ENCODE measurements at regions not wholly inside any gene's neighbourhood (a gene's known extent, or its start where the extent isn't known, plus 50 kb on each side); places are given as distances from the start of the nearest gene placed in this dataset.
"Not testable (repeated sequence)": the region's sequence is repeated elsewhere in the genome, so short reads cannot be mapped to it uniquely, and the experiment has no call there.

DNA sequence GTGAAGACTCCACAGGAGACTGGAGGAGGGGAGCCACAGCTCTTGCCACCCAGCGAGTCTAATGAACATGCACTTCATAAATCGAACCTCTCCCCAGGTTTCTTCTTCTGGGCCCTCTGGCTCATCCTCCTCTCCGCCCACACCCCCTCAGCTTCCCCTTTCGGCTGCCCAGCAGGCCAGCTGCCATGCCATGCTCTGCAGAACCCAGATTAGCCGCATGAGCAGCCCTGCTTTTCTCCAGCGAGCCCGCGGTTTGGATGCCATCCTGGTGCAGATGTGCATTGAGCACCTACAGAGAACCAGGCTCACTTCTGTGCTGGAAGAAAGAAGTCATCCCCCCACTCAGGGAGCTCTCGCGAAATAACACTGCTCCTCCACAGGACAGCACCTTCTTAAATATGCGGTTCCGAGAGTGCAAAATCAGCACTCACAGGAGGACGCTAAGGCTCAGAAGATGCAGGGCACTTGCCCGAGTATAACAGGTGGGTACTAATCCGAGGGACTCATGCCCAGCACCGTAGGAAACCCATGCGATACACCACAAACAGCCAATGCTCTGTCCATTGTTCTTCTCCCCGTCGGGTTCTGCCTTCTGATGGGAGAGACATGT is 143.0 kb upstream of the THBS2 start:
- WGBS, result 97% methylated on average over 16 of the region's 19 CpGs
- H3K27ac ChIP-seq (replicated peaks in 1 of 4), result no peak overlapping the region
- no peaks in the 10 kb centered on the region for H3K9me3 ChIP-seq
- H3K4me3 ChIP-seq, result no peak overlapping the region
- peak; percentile 85 for DNase-seq (ENCODE audit: extremely low spot score)
- intact Hi-C loops (cut with DNase I), result no loop called here
- H3K36me3 ChIP-seq, result no peaks in the 10 kb centered on the region
- no peaks in the 10 kb centered on the region for H3K27me3 ChIP-seq
- TF ChIP-seq, protein P1, sequence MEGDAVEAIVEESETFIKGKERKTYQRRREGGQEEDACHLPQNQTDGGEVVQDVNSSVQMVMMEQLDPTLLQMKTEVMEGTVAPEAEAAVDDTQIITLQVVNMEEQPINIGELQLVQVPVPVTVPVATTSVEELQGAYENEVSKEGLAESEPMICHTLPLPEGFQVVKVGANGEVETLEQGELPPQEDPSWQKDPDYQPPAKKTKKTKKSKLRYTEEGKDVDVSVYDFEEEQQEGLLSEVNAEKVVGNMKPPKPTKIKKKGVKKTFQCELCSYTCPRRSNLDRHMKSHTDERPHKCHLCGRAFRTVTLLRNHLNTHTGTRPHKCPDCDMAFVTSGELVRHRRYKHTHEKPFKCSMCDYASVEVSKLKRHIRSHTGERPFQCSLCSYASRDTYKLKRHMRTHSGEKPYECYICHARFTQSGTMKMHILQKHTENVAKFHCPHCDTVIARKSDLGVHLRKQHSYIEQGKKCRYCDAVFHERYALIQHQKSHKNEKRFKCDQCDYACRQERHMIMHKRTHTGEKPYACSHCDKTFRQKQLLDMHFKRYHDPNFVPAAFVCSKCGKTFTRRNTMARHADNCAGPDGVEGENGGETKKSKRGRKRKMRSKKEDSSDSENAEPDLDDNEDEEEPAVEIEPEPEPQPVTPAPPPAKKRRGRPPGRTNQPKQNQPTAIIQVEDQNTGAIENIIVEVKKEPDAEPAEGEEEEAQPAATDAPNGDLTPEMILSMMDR (IDR thresholded peaks at IDR 0.05), result no peak
- TF ChIP-seq POLR2AphosphoS5 (IDR thresholded peaks at IDR 0.05) (no peak), EP300 (IDR thresholded peaks at IDR 0.05) (no peak), POLR2A (IDR thresholded peaks at IDR 0.05; ENCODE audit: low read depth) (no peak)
- no peaks in the 10 kb centered on the region for H3K4me1 ChIP-seq

DNA sequence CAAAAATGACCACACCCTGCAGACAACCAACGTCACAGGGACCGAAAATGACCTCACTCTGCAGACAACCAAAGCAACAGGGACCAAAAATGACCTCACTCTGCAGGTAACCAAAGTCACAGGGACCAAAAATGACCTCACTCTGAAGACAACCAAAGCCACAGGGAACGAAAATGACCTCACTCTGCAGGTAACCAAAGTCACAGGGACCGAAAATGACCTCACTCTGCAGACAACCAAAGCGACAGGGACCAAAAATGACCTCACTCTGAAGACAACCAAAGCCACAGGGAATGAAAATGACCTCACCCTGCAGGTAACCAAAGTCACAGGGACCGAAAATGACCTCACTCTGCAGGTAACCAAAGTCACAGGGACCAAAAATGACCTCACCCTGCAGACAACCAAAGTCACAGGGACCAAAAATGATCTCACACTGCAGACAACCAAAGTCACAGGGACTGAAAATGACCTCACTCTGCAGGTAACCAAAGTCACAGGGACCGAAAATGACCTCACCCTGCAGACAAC is 142.4 kb upstream of the THBS2 start:
- H3K9me3 ChIP-seq; H3K27me3 ChIP-seq; H3K36me3 ChIP-seq; H3K27ac ChIP-seq (replicated peaks in 1 of 4); H3K4me1 ChIP-seq; H3K4me3 ChIP-seq; intact Hi-C loops (cut with DNase I); DNase-seq (ENCODE audit: extremely low spot score): not testable (repeated sequence)
- WGBS, result 81% methylated on average over 6 of the region's 7 CpGs

DNA sequence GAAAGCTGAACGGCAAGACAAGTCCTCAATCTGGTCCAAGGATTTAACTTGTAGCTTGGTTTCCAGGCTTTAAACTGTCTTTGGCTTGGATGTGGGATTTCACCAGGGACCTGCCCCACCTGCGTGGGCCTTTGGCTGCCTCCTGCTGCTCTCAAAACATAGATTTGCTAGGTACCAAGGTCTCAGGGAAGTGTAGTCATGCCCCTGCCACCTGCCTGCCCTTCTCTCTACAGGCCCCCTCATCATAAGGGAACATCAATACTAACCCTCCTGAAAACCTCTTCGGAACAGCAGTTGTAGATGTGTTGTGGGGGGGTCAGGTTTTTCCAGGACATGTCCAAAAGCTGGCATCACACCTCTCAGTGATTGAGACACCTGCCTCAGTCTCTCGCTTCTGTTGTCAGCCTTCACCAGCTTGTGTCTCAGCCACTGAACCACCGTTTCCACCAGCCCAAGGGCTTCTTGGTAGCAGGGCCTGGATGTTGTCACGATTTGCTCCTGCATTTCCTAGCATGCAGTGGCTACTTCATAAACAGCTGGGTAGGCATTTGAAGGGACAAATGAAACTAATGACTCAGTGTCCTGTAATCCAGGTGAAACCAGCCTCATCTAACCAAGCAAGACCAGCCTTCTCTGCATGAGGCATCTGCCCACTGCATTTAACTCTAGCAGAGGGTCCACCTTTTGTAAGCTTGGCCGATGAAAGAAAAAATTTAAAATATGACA is 141.6 kb upstream of the THBS2 start:
- intact Hi-C loops (cut with DNase I), result no loop called here
- Histone ChIP-seq H3K36me3 (no peaks in the 10 kb centered on the region), H3K9me3 (no peaks in the 10 kb centered on the region), H3K27ac (replicated peaks in 1 of 4) (no peak overlapping the region), H3K4me1 (no peaks in the 10 kb centered on the region), H3K4me3 (no peak overlapping the region), H3K27me3 (no peaks in the 10 kb centered on the region)
- WGBS, result 94% methylated on average over 7 of the region's 7 CpGs
- no peak for TF ChIP-seq POLR2A (IDR thresholded peaks at IDR 0.05; ENCODE audit: low read depth)
- no peak for TF ChIP-seq POLR2AphosphoS5 (IDR thresholded peaks at IDR 0.05)
- TF ChIP-seq, protein P1 (IDR thresholded peaks at IDR 0.05), result no peak
- TF ChIP-seq EP300 (IDR thresholded peaks at IDR 0.05), result no peak
- peak; percentile 68 for DNase-seq (ENCODE audit: extremely low spot score)

DNA sequence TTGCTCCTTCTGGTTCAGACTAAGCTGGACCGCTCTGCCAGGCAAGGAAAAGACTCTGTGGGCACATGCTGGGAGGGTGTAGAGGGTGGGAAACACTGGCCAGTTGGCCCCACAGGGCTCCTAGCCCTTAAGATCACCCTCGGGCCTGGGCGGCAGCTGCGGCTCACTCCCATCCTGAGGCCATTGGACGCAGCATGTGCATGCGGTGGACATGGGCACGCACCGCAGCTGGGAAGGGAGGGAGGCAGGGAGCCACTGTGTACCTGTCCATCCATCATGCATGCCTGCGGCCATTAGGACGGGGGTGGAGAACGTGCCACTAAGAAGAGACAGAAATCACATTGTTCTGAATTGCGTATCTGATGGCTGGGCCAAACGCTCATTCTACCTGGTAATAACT is 140.1 kb upstream of the THBS2 start:
- Histone ChIP-seq H3K27ac (replicated peaks in 1 of 4) (no peak overlapping the region), H3K4me3 (no peak overlapping the region), H3K36me3 (no peaks in the 10 kb centered on the region), H3K27me3 (no peaks in the 10 kb centered on the region), H3K4me1 (peaks cover 0 to under 1% (median under 1%) of the 10 kb centered on the region in 4 donors), H3K9me3 (no peaks in the 10 kb centered on the region)
- DNase-seq (ENCODE audit: extremely low spot score), result peak; percentile 66
- intact Hi-C loops (cut with DNase I), result no loop called here
- TF ChIP-seq POLR2AphosphoS5 (IDR thresholded peaks at IDR 0.05), result no peak
- TF ChIP-seq POLR2A (IDR thresholded peaks at IDR 0.05; ENCODE audit: low read depth), result no peak
- no peak for TF ChIP-seq EP300 (IDR thresholded peaks at IDR 0.05)
- TF ChIP-seq, protein P1 (IDR thresholded peaks at IDR 0.05), result no peak
- 88% methylated on average over 9 of the region's 13 CpGs for WGBS

DNA sequence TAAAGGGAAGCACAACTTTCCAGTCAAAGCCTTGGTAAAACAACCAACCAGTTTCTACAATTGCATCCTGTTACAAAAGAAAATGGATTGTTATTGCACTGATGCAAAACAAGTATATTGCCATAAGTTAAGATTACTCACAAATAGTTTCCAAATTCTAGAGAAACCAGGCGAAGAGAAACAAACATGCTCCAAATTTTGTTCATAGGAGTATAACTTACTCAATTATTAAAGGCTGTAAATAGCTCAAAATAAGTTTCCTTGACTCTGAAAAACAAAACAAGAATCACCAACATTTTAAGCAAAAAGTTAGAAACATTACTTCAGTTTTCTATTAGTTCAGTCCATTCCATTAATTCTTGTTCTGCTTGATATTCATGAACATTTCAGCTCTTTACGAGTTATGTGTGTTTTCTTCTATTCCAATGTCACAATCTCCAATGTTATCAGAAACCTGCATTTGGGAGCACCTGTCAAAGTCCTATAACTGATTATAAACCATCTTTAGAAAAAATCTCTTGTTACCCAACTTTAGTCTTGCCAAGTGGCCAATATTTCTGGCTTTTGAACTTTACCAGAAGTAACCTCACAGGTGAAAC is 137.9 kb upstream of the THBS2 start:
- no peaks in the 10 kb centered on the region for H3K9me3 ChIP-seq
- 88% methylated on average over 2 of the region's 2 CpGs for WGBS
- H3K4me3 ChIP-seq, result no peak overlapping the region
- TF ChIP-seq, protein P1 (IDR thresholded peaks at IDR 0.05), result no peak
- TF ChIP-seq POLR2A (IDR thresholded peaks at IDR 0.05; ENCODE audit: low read depth), result no peak
- no peak for TF ChIP-seq POLR2AphosphoS5 (IDR thresholded peaks at IDR 0.05)
- no peak for TF ChIP-seq EP300 (IDR thresholded peaks at IDR 0.05)
- no peak for DNase-seq (ENCODE audit: extremely low spot score)
- H3K36me3 ChIP-seq, result no peaks in the 10 kb centered on the region
- no peaks in the 10 kb centered on the region for H3K27me3 ChIP-seq
- H3K4me1 ChIP-seq, result peaks cover 0 to 9% (median 6%) of the 10 kb centered on the region in 4 donors
- H3K27ac ChIP-seq (replicated peaks in 1 of 4), result no peak overlapping the region
- intact Hi-C loops (cut with DNase I), result no loop called here

Data from esophagus muscularis mucosa (tissue), 4 donors.